Nephron progenitor cell (in vitro differentiated cells): ENCODE measurements at regions not wholly inside any gene's neighbourhood (a gene's known extent, or its start where the extent isn't known, plus 50 kb on each side); places are given as distances from the start of the nearest gene placed in this dataset.

Source experiments
- DNase-seq: peaks from one replicate; pipeline ENCODE4 v3.0.0; 2021
- H3K27ac Mint-ChIP-seq: 2 replicates; pipeline ENCODE4 v1.8.0; 2021; ENCODE audit warnings: mild to moderate bottlenecking, moderate library complexity, mixed read lengths
- H3K27me3 Mint-ChIP-seq: 2 replicates; pipeline ENCODE4 v1.8.0; 2021; ENCODE audit warnings: mild to moderate bottlenecking, low read depth, mixed read lengths; ENCODE audit not compliant: poor library complexity
- H3K36me3 Mint-ChIP-seq: 2 replicates; pipeline ENCODE4 v1.8.0; 2021; ENCODE audit warnings: low read depth, mixed read lengths
- H3K4me1 Mint-ChIP-seq: 2 replicates; pipeline ENCODE4 v1.8.0; 2021; ENCODE audit warnings: mixed read lengths
- H3K4me3 Mint-ChIP-seq: 2 replicates; pipeline ENCODE4 v1.8.0; 2021; ENCODE audit warnings: mild to moderate bottlenecking, moderate library complexity, mixed read lengths
- H3K9me3 Mint-ChIP-seq: 2 replicates; pipeline ENCODE4 v1.8.0; 2021; ENCODE audit warnings: mild to moderate bottlenecking, moderate library complexity, mixed read lengths
- CTCF ChIP-seq: fragments of 200-600 bp; sonication (generic); IDR thresholded peaks from 2 replicates; pipeline ENCODE4 v1.5.0; 2021; ENCODE audit warnings: antibody characterized with exemption

DNA sequence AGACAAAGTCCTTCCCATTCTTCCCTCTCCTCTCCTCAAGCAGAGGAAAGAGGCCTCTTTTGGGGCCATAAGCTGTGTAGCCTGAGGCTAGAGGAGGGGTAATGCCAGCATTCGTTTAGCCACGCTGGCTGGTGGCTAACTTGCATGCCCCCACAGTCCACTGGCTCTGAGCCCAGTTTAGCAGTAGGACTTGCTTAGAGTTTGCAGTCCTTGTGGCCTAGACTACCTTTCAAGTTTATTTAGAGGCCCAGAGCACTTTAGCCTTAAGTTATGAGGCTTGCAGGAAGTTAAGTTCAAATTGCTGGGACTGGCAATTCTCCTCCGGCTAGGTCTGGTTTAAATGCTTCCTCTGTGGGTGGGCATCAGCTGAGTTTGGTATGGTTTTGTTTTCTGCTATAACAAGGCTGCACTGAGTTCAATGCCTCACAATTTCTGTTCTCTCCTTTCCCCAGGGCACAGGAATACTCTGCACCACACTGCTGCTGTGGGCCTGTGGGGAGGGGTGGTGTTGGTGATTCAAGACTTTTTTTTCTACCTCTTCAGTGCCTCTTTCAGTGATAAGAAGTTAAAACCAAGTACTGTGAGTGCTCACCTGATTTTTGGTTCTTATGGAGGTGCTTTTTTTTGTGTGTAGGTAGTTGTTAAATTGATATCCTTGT is 281.0 kb upstream of the C11orf87 start:
- TF ChIP-seq CTCF, result no peak
- DNase-seq, result no peak
- no peaks in the 10 kb centered on the region for H3K36me3 Mint-ChIP-seq
- no peaks in the 10 kb centered on the region for H3K27me3 Mint-ChIP-seq
- H3K4me3 Mint-ChIP-seq, result no peak overlapping the region
- peaks cover 15% of the 10 kb centered on the region for H3K9me3 Mint-ChIP-seq
- peaks cover 4% of the 10 kb centered on the region for H3K4me1 Mint-ChIP-seq
- H3K27ac Mint-ChIP-seq, result no peak overlapping the region

- no peaks in the 10 kb centered on the region for H3K27me3 Mint-ChIP-seq
- no peak for TF ChIP-seq CTCF
- peaks cover 10% of the 10 kb centered on the region for H3K4me1 Mint-ChIP-seq
- no peak overlapping the region for H3K4me3 Mint-ChIP-seq
- H3K27ac Mint-ChIP-seq, result no peak overlapping the region
- no peaks in the 10 kb centered on the region for H3K9me3 Mint-ChIP-seq
- H3K36me3 Mint-ChIP-seq, result no peaks in the 10 kb centered on the region
- DNase-seq, result no peak
These were observed 276.7 kb upstream of the C11orf87 start for GRCh38 chr11:109145287-109145686.

- H3K27me3 Mint-ChIP-seq, result no peaks in the 10 kb centered on the region
- no peak overlapping the region for H3K4me3 Mint-ChIP-seq
- peaks cover 21% of the 10 kb centered on the region for H3K4me1 Mint-ChIP-seq
- H3K9me3 Mint-ChIP-seq, result no peaks in the 10 kb centered on the region
- H3K36me3 Mint-ChIP-seq, result no peaks in the 10 kb centered on the region
- no peak for TF ChIP-seq CTCF
- no peak for DNase-seq
- no peak overlapping the region for H3K27ac Mint-ChIP-seq
These were observed 274.3 kb upstream of the C11orf87 start for GRCh38 chr11:109147726-109148125.

DNA sequence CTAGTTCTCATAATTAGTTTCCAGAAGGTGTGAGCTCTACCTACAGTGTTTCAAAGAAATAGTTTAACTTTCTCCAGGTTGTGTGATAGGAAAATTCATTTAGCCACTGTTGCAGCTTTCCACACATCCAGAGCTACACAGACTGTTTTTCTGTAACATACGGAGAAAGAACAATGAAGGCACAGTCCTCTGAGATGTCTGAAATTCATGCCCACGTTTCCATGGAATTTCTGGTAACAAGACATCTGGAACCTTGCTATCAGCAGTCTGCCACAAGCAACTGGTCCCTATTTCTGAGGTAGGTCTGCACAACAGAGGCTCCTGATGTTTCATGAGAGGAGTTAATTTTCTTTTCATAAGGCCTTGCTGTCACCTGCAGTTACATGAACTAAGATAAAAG is 273.3 kb upstream of the C11orf87 start:
- DNase-seq, result no peak
- Mint-ChIP-seq H3K27ac (no peak overlapping the region), H3K36me3 (no peaks in the 10 kb centered on the region), H3K9me3 (no peaks in the 10 kb centered on the region), H3K27me3 (no peaks in the 10 kb centered on the region), H3K4me1 (peaks cover 29% of the 10 kb centered on the region), H3K4me3 (no peak overlapping the region)
- TF ChIP-seq CTCF, result no peak

DNA sequence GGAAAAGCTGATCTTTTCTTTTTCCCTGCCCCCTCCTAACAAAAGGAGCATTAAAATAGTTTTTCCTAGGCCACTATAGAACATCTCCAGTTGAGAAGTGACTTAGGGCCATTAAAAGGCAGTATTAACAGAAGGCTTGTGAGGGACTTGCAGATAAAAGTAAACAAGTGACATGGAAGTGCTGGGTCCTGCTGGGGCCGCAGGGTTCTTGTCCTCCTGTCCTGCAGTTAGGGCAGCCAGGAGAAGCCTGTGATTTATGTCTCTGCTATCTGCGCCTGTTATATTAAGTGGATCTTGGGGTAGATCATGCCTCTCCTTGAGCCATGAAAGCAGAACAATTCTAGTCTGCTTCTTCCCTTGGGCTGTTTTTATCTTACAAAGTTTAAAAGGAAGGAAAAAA is 271.4 kb upstream of the C11orf87 start:
- H3K36me3 Mint-ChIP-seq, result peaks cover 5% of the 10 kb centered on the region
- peak; percentile 23 for DNase-seq
- H3K27me3 Mint-ChIP-seq, result no peaks in the 10 kb centered on the region
- H3K4me1 Mint-ChIP-seq, result peaks cover 37% of the 10 kb centered on the region
- no peak overlapping the region for H3K27ac Mint-ChIP-seq
- no peak overlapping the region for H3K4me3 Mint-ChIP-seq
- TF ChIP-seq CTCF, result no peak
- peaks cover 4% of the 10 kb centered on the region for H3K9me3 Mint-ChIP-seq

GRCh38 chr11:109153836-109154235 is 268.2 kb upstream of the C11orf87 start:
- no peak for TF ChIP-seq CTCF
- Mint-ChIP-seq H3K4me1 (peaks cover 29% of the 10 kb centered on the region), H3K27ac (no peak overlapping the region), H3K9me3 (peaks cover 14% of the 10 kb centered on the region), H3K27me3 (no peaks in the 10 kb centered on the region), H3K4me3 (no peak overlapping the region), H3K36me3 (peaks cover 15% of the 10 kb centered on the region)
- DNase-seq, result no peak
